ENCODE measurements at regions not wholly inside any gene's neighbourhood (a gene's known extent, or its start where the extent isn't known, plus 50 kb on each side); places are given as distances from the start of the nearest gene placed in this dataset.

DNA sequence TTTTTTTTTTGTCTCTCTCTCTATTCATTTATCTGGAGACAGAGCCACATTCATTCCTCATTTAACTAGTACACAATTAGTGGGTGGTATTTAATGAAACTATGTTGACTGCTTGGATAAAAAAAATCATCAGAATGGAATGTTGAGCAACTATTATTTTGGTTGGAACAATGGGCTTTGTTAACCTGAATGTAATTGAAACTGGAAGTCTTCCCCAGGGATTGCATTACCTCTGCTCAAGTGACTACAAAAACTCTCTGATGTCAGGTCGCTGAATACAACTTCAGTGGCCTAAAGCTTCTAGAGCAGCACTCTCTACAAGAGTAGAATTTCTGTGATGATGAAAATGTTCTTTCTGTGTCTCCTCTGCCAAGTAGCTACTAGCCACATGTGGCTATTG is 295.8 kb downstream of the DEPDC1B start:
- no peak for TF ChIP-seq POLR2A (IDR thresholded peaks at IDR 0.05; ENCODE audit: low read depth, low read length)
- no peak for TF ChIP-seq TAF1 (IDR thresholded peaks at IDR 0.05; ENCODE audit: low read depth, low read length)

Measured in GM12891 (cell line).